Testis (tissue), 2 donors: ENCODE measurements at regions not wholly inside any gene's neighbourhood (a gene's known extent, or its start where the extent isn't known, plus 50 kb on each side); places are given as distances from the start of the nearest gene placed in this dataset.

Experiments
- DNase-seq: peaks from one replicate; pipeline ENCODE4 v3.0.0-alpha.2; 2019
- H3K27ac ChIP-seq, 2 donors: fragments of 200-600 bp; sonication (generic); one replicate each; pipeline ENCODE4 v1.5.1; 2019
- H3K27me3 ChIP-seq: fragments of 200-600 bp; sonication (generic); one replicate; pipeline ENCODE4 v1.5.1; 2019
- H3K36me3 ChIP-seq: fragments of 200-600 bp; sonication (generic); one replicate; pipeline ENCODE4 v1.5.1; 2017; ENCODE audit warnings: low read depth; ENCODE audit errors: missing control alignments
- H3K4me1 ChIP-seq: fragments of 200-600 bp; sonication (generic); one replicate; pipeline ENCODE4 v1.5.1; 2019
- H3K4me3 ChIP-seq, 2 donors: fragments of 200-600 bp; sonication (generic); one replicate each; pipeline ENCODE4 v1.5.1; 2017 to 2019
- H3K9me3 ChIP-seq: fragments of 200-600 bp; sonication (generic); one replicate; pipeline ENCODE4 v1.5.1; 2017
- CTCF ChIP-seq, 3 experiments: fragments of 450-650 bp in 2 of 3; fragments of 200-600 bp in 1 of 3; sonication (generic) in 1 of 3; IDR thresholded peaks; one replicate each; pipeline ENCODE4 v1.5.1; 2016 to 2019; ENCODE audit warnings: antibody characterized with exemption in 3 of 3, mild to moderate bottlenecking in 2 of 3, moderate library complexity in 1 of 3
- POLR2A ChIP-seq: fragments of 450-650 bp; IDR thresholded peaks from one replicate; pipeline ENCODE4 v1.6.1; 2017; ENCODE audit warnings: antibody characterized with exemption, mild to moderate bottlenecking, moderate library complexity
- WGBS, 2 donors: methylation state at CpG; one replicate each; pipeline ENCODE4 v1.1.5; 2018; 5-methylcytosine and 5-hydroxymethylcytosine counted together
- intact Hi-C: fragments of 100-400 bp; cut with DNase I; formaldehyde crosslinking; loops from one replicate; pipeline ENCODE4 v1.15.1; 2023; ENCODE audit warnings: low total_unique reads

- WGBS, 2 donors: 73 to 90% methylated on average over 5 of the region's 5 CpGs
- no peaks in the 10 kb centered on the region for H3K36me3 ChIP-seq
- no peak overlapping the region for H3K27ac ChIP-seq
- no peak for DNase-seq
- no peak overlapping the region for H3K4me3 ChIP-seq
- intact Hi-C loops: no loop called here
- H3K27me3 ChIP-seq: no peaks in the 10 kb centered on the region
- TF ChIP-seq CTCF (IDR thresholded peaks at IDR 0.05) (no peak), POLR2A (no peak)
- no peaks in the 10 kb centered on the region for H3K9me3 ChIP-seq
- H3K4me1 ChIP-seq: no peaks in the 10 kb centered on the region
Measured at GRCh38 chr10:120783098-120783497, 68.1 kb upstream of the WDR11 start.

- Histone ChIP-seq H3K36me3 (no peaks in the 10 kb centered on the region), H3K27me3 (no peaks in the 10 kb centered on the region), H3K9me3 (no peaks in the 10 kb centered on the region), H3K4me3 (no peak overlapping the region), H3K4me1 (no peaks in the 10 kb centered on the region), H3K27ac (no peak overlapping the region)
- DNase-seq: no peak
- WGBS, 2 donors: 72 to 74% methylated on average over 6 of the region's 6 CpGs
- intact Hi-C loops: no loop called here
- TF ChIP-seq CTCF (IDR thresholded peaks at IDR 0.05) (no peak), POLR2A (no peak)
Measured at GRCh38 chr10:120783867-120784266, 67.3 kb upstream of the WDR11 start.

GRCh38 chr10:120788771-120789170, 62.4 kb upstream of the WDR11 start:
- 83 to 88% methylated on average over 5 of the region's 5 CpGs for WGBS, 2 donors
- Histone ChIP-seq H3K27ac (no peak overlapping the region), H3K9me3 (no peaks in the 10 kb centered on the region), H3K4me3 (no peak overlapping the region), H3K4me1 (no peaks in the 10 kb centered on the region), H3K27me3 (no peaks in the 10 kb centered on the region), H3K36me3 (no peaks in the 10 kb centered on the region)
- intact Hi-C loops: no loop called here
- DNase-seq: no peak
- TF ChIP-seq CTCF (IDR thresholded peaks at IDR 0.05): no peak
- TF ChIP-seq POLR2A: no peak

- no peaks in the 10 kb centered on the region for H3K36me3 ChIP-seq
- no peaks in the 10 kb centered on the region for H3K9me3 ChIP-seq
- DNase-seq: peak; percentile 56
- 66 to 75% methylated on average over 5 of the region's 5 CpGs for WGBS, 2 donors
- TF ChIP-seq CTCF (IDR thresholded peaks at IDR 0.05): no peak
- no peak for TF ChIP-seq POLR2A
- H3K27me3 ChIP-seq: no peaks in the 10 kb centered on the region
- no peak overlapping the region for H3K4me3 ChIP-seq
- intact Hi-C loops: no loop called here
- H3K4me1 ChIP-seq: no peaks in the 10 kb centered on the region
- H3K27ac ChIP-seq: no peak overlapping the region
Measured at GRCh38 chr10:120789303-120790203, 61.6 kb upstream of the WDR11 start.

GRCh38 chr10:120791316-120791715, 59.8 kb upstream of the WDR11 start:
- Histone ChIP-seq H3K4me3 (no peak overlapping the region), H3K27me3 (no peaks in the 10 kb centered on the region), H3K4me1 (no peaks in the 10 kb centered on the region), H3K9me3 (no peaks in the 10 kb centered on the region), H3K36me3 (no peaks in the 10 kb centered on the region), H3K27ac (no peak overlapping the region)
- 82 to 86% methylated on average over 5 of the region's 5 CpGs for WGBS, 2 donors
- intact Hi-C loops: no loop called here
- TF ChIP-seq POLR2A (no peak), CTCF (IDR thresholded peaks at IDR 0.05) (no peak)
- DNase-seq: no peak
